Panc1 (cell line): ENCODE measurements at regions not wholly inside any gene's neighbourhood (a gene's known extent, or its start where the extent isn't known, plus 50 kb on each side); places are given as distances from the start of the nearest gene placed in this dataset.

Experiments used
- ATAC-seq: fragments of 200-7000 bp; cut with Tn5 transposase; 2 replicates; pipeline ENCODE4 v1.9.1; 2020; ENCODE audit warnings: mild to moderate bottlenecking, moderate library complexity
- BruUV-seq: library from RNA; stranded (reverse); fragments of 400-500 nt; replicated peaks from 2 replicates; lab custom pipeline; 2021; lab: Mats Ljungman, UMichigan
- CTCF ChIA-PET: fragments of 300-600 bp; sonication (Branson Sonifier 250); formaldehyde crosslinking; loops from one replicate; lab custom pipeline; 2022; ENCODE audit warnings: antibody characterized with exemption; lab: Charles Lee
- POLR2A ChIA-PET: fragments of 300-600 bp; sonication (Branson Sonifier 250); formaldehyde crosslinking; loops from one replicate; lab custom pipeline; 2022; ENCODE audit warnings: antibody characterized with exemption; lab: Charles Lee
- DNase-seq: peaks from one replicate; pipeline ENCODE4 v3.0.0-alpha.2; 2010; ENCODE audit warnings: low read depth, low spot score
- H3K27ac ChIP-seq: 2 replicates; pipeline ENCODE4 v1.5.1; 2011; ENCODE audit warnings: mild to moderate bottlenecking, low read length, inconsistent platforms
- H3K27me3 ChIP-seq: fragments of 200-500 bp; sonication (Bioruptor generic); 2 replicates; pipeline ENCODE4 v1.6.0; 2014; ENCODE audit warnings: low read length, inconsistent platforms; ENCODE audit not compliant: control insufficient read depth, insufficient read depth
- H3K36me3 ChIP-seq: fragments of 200-500 bp; sonication (Bioruptor generic); 2 replicates; pipeline ENCODE4 v1.5.1; 2014; ENCODE audit warnings: inconsistent platforms, mild to moderate bottlenecking, low read length, moderate library complexity; ENCODE audit not compliant: control insufficient read depth, insufficient read depth
- H3K4me1 ChIP-seq: 2 replicates; pipeline ENCODE4 v1.5.1; 2011; ENCODE audit warnings: inconsistent platforms, mild to moderate bottlenecking, low read length, moderate library complexity; ENCODE audit not compliant: control insufficient read depth, insufficient read depth
- H3K4me3 ChIP-seq, 2 experiments: 2 replicates each; pipeline ENCODE4 v1.5.1; 2011 to 2012; ENCODE audit warnings: low read depth in 2 of 2, low read length in 2 of 2, mild to moderate bottlenecking in 2 of 2, inconsistent platforms in 1 of 2, moderate library complexity in 1 of 2
- H3K9me3 ChIP-seq: fragments of 200-500 bp; sonication (Bioruptor generic); 2 replicates; pipeline ENCODE4 v1.5.1; 2014; ENCODE audit warnings: low read depth, mild to moderate bottlenecking, inconsistent platforms, low read length, moderate library complexity; ENCODE audit not compliant: control insufficient read depth, insufficient read depth
- CTCF ChIP-seq: fragments of 450-650 bp; IDR thresholded peaks from 2 replicates; pipeline ENCODE4 v1.5.1; 2017; ENCODE audit warnings: mild to moderate bottlenecking
- POLR2AphosphoS5 ChIP-seq: IDR thresholded peaks from 2 replicates; pipeline ENCODE4 v1.6.1; 2012; ENCODE audit warnings: mild to moderate bottlenecking, low read depth, low read length, moderate library complexity
- REST ChIP-seq, 2 experiments: IDR thresholded peaks; 2 replicates each; pipeline ENCODE4 v1.6.1; 2011 to 2012; ENCODE audit warnings: low read depth in 2 of 2, control low read depth in 1 of 2, low read length in 1 of 2, mild to moderate bottlenecking in 1 of 2, moderate library complexity in 1 of 2; ENCODE audit not compliant: insufficient read depth in 1 of 2
- SIN3A ChIP-seq: IDR thresholded peaks from 2 replicates; pipeline ENCODE4 v1.6.1; 2012; ENCODE audit warnings: low read depth, mild to moderate bottlenecking, low read length, moderate library complexity, borderline replicate concordance; ENCODE audit not compliant: insufficient read depth
- TCF7L2 ChIP-seq: IDR thresholded peaks from 2 replicates; pipeline ENCODE4 v1.6.1; 2011; ENCODE audit warnings: mild to moderate bottlenecking, low read depth, low read length, inconsistent platforms
- in situ Hi-C: cut with HindIII; loops from 2 replicates; pipeline ENCODE4 v1.10.0; 2016; ENCODE audit warnings: low sequenced_read_pairs, low pct_unique_long_range_greater_than_20kb
- intact Hi-C: fragments of 100-400 bp; cut with micrococcal nuclease; formaldehyde crosslinking; loops from one replicate; pipeline ENCODE4 v1.10.0; 2022; ENCODE audit not compliant: unreplicated experiment

- POLR2A ChIA-PET: no interaction called here
- Histone ChIP-seq H3K36me3 (no peaks in the 10 kb centered on the region), H3K9me3 (no peaks in the 10 kb centered on the region), H3K4me1 (no peaks in the 10 kb centered on the region), H3K4me3 (no peak overlapping the region), H3K27me3 (no peaks in the 10 kb centered on the region), H3K27ac (no peak overlapping the region)
- no peak for TF ChIP-seq TCF7L2
- no peak for TF ChIP-seq REST (IDR thresholded peaks at IDR 0.05; ENCODE audit: insufficient read depth in 1 of 2, low read depth in 2 of 2, low read length in 1 of 2)
- no peak for TF ChIP-seq CTCF
- TF ChIP-seq SIN3A: no peak
- TF ChIP-seq POLR2AphosphoS5: no peak
- BruUV-seq: no TSS peak
- in situ Hi-C loops (no loop called here), intact Hi-C loops (no loop called here)
- CTCF ChIA-PET: no interaction called here
- DNase-seq (no peak), ATAC-seq (no peak)
These were observed 562.9 kb upstream of the TPK1 start for GRCh38 chr7:145398758-145399157.

- CTCF ChIA-PET: no interaction called here
- TF ChIP-seq POLR2AphosphoS5 (no peak), SIN3A (no peak), TCF7L2 (no peak), CTCF (no peak), REST (IDR thresholded peaks at IDR 0.05; ENCODE audit: insufficient read depth in 1 of 2, low read depth in 2 of 2, low read length in 1 of 2) (no peak)
- intact Hi-C loops: no loop called here
These were observed 558.3 kb upstream of the TPK1 start for GRCh38 chr7:145394126-145394525.

More at GRCh38 chr7:145394126-145394525, 558.3 kb upstream of the TPK1 start:
- Histone ChIP-seq H3K36me3 (no peaks in the 10 kb centered on the region), H3K27me3 (no peaks in the 10 kb centered on the region), H3K9me3 (no peaks in the 10 kb centered on the region), H3K4me1 (no peaks in the 10 kb centered on the region), H3K4me3 (no peak overlapping the region), H3K27ac (no peak overlapping the region)
- POLR2A ChIA-PET: no interaction called here
- BruUV-seq: no TSS peak
- no peak for ATAC-seq
- in situ Hi-C loops: no loop called here
- no peak for DNase-seq
